Gastrocnemius medialis (tissue), 4 donors: ENCODE measurements at regions not wholly inside any gene's neighbourhood (a gene's known extent, or its start where the extent isn't known, plus 50 kb on each side); places are given as distances from the start of the nearest gene placed in this dataset.
A peak's percentile ranks its signal among the peaks of the same experiment; 100 is the strongest.

Experiments used
- ATAC-seq, 2 donors: fragments of 150-250 bp; one replicate each; pipeline ENCODE4 v1.9.1; 2016
- DNase-seq, 2 donors: peaks; one replicate each; pipeline ENCODE4 v3.0.0-alpha.2; 2019
- H3K27ac ChIP-seq, 4 donors: fragments of 200-600 bp; sonication (generic); 1 replicate in 1 of 4; 2 replicates in 3 of 4; pipeline ENCODE4 v1.5.1; 2016 to 2018; ENCODE audit warnings: mild to moderate bottlenecking in 2 of 4, moderate library complexity in 1 of 4
- H3K27me3 ChIP-seq, 3 donors: fragments of 200-600 bp; sonication (generic) in 2 of 3; 1 replicate in 1 of 3; 2 replicates in 2 of 3; pipeline versions ENCODE4 v1.5.1 to v1.6.0; 2016 to 2019; ENCODE audit warnings: mild to moderate bottlenecking in 1 of 3, moderate library complexity in 1 of 3
- H3K36me3 ChIP-seq, 2 donors: fragments of 200-600 bp; sonication (generic) in 1 of 2; one replicate each; pipeline ENCODE4 v1.5.1; 2017 to 2018
- H3K4me1 ChIP-seq, 2 donors: fragments of 200-600 bp; sonication (generic) in 1 of 2; one replicate each; pipeline ENCODE4 v1.5.1; 2016 to 2017; ENCODE audit warnings: mild to moderate bottlenecking in 2 of 2
- H3K4me3 ChIP-seq, 4 donors: fragments of 200-600 bp; sonication (generic) in 3 of 4; 1 replicate in 1 of 4; 2 replicates in 3 of 4; pipeline ENCODE4 v1.5.1; 2016 to 2019; ENCODE audit warnings: mild to moderate bottlenecking in 2 of 4
- H3K9me3 ChIP-seq, 3 donors: fragments of 200-600 bp; sonication (generic) in 2 of 3; 1 replicate in 1 of 3; 2 replicates in 2 of 3; pipeline ENCODE4 v1.5.1; 2016 to 2019
- POLR2A ChIP-seq, 2 donors: fragments of 450-650 bp; IDR thresholded peaks; one replicate each; pipeline ENCODE4 v1.6.1; 2017; ENCODE audit warnings: antibody characterized with exemption in 2 of 2, mild to moderate bottlenecking in 2 of 2, moderate library complexity in 2 of 2
- in situ Hi-C, 4 donors: fragments of 200-750 bp; cut with MboI; loops; one replicate each; pipeline versions ENCODE4 v1.15.0 to v1.8.0; 2017; ENCODE audit warnings: low sequenced_read_pairs in 4 of 4
- intact Hi-C: fragments of 100-400 bp; cut with DNase I; formaldehyde crosslinking; loops from one replicate; pipeline ENCODE4 v1.15.1; 2023; ENCODE audit warnings: low total_unique reads
- TF ChIP-seq, protein P1 (sequence below), 5 experiments: fragments of 450-650 bp in 3 of 5; fragments of 200-600 bp in 2 of 5; sonication (generic) in 2 of 5; IDR thresholded peaks in 4 of 5; conservative IDR thresholded peaks in 1 of 5; 1 replicate in 4 of 5; 2 replicates in 1 of 5; pipeline ENCODE4 v1.5.1; 2016 to 2019; ENCODE audit warnings: antibody characterized with exemption in 5 of 5, mild to moderate bottlenecking in 3 of 5, moderate library complexity in 3 of 5

DNA sequence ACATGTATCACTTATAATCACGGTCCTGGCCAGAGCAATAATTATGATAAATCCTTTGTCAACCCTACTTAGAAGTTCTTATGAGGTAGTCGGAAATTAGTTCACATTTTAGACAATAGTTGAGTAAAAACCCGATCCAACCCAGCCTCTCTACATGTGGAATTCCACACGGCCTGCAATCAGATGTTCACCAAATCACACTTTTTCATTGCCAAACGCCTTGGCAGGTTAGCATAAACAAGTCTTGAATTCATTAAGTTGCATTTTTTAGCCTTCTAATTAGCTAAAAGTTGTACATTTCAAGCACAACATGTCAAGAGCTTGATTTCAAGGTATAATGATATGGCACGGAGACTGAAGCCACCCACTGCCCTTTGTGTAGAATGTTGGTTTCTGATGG lies 65.3 kb downstream of the FOXL1 start:
- Histone ChIP-seq H3K4me1 (no peaks in the 10 kb centered on the region), H3K27ac (no peak overlapping the region), H3K36me3 (no peaks in the 10 kb centered on the region), H3K27me3 (no peaks in the 10 kb centered on the region), H3K9me3 (no peaks in the 10 kb centered on the region), H3K4me3 (no peak overlapping the region)
- intact Hi-C loops: no loop called here
- TF ChIP-seq POLR2A (IDR thresholded peaks at IDR 0.05): no peak
- TF ChIP-seq, protein P1, sequence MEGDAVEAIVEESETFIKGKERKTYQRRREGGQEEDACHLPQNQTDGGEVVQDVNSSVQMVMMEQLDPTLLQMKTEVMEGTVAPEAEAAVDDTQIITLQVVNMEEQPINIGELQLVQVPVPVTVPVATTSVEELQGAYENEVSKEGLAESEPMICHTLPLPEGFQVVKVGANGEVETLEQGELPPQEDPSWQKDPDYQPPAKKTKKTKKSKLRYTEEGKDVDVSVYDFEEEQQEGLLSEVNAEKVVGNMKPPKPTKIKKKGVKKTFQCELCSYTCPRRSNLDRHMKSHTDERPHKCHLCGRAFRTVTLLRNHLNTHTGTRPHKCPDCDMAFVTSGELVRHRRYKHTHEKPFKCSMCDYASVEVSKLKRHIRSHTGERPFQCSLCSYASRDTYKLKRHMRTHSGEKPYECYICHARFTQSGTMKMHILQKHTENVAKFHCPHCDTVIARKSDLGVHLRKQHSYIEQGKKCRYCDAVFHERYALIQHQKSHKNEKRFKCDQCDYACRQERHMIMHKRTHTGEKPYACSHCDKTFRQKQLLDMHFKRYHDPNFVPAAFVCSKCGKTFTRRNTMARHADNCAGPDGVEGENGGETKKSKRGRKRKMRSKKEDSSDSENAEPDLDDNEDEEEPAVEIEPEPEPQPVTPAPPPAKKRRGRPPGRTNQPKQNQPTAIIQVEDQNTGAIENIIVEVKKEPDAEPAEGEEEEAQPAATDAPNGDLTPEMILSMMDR (IDR thresholded peaks at IDR 0.05 in 4 of 5, conservative IDR thresholded peaks at IDR 0.05 in 1 of 5): no peak
- in situ Hi-C loops: no loop called here
- DNase-seq (no peak), ATAC-seq (no peak)

GRCh38 chr16:86647561-86647960 lies 69.2 kb downstream of the FOXL1 start:
- Histone ChIP-seq H3K36me3 (no peaks in the 10 kb centered on the region), H3K9me3 (no peaks in the 10 kb centered on the region), H3K27me3 (no peaks in the 10 kb centered on the region), H3K27ac (no peak overlapping the region), H3K4me3 (no peak overlapping the region), H3K4me1 (no peaks in the 10 kb centered on the region)
- ATAC-seq (no peak), DNase-seq (no peak)
- in situ Hi-C loops (no loop called here), intact Hi-C loops (no loop called here)
- no peak for TF ChIP-seq POLR2A (IDR thresholded peaks at IDR 0.05)
- TF ChIP-seq, protein P1 (IDR thresholded peaks at IDR 0.05 in 4 of 5, conservative IDR thresholded peaks at IDR 0.05 in 1 of 5): no peak

GRCh38 chr16:86649875-86650274 lies 71.5 kb downstream of the FOXL1 start:
- intact Hi-C loops (no loop called here), in situ Hi-C loops (no loop called here)
- Histone ChIP-seq H3K4me3 (no peak overlapping the region), H3K9me3 (no peaks in the 10 kb centered on the region), H3K27ac (no peak overlapping the region), H3K27me3 (no peaks in the 10 kb centered on the region), H3K4me1 (no peaks in the 10 kb centered on the region), H3K36me3 (no peaks in the 10 kb centered on the region)
- TF ChIP-seq POLR2A (IDR thresholded peaks at IDR 0.05): no peak
- TF ChIP-seq, protein P1 (IDR thresholded peaks at IDR 0.05 in 4 of 5, conservative IDR thresholded peaks at IDR 0.05 in 1 of 5): no peak
- DNase-seq (no peak), ATAC-seq (no peak)

- Histone ChIP-seq H3K36me3 (no peaks in the 10 kb centered on the region), H3K27ac (peak overlapping the region in 2 of 4 donors; percentile 54 to 58), H3K9me3 (no peaks in the 10 kb centered on the region), H3K27me3 (no peaks in the 10 kb centered on the region), H3K4me3 (no peak overlapping the region), H3K4me1 (no peaks in the 10 kb centered on the region)
- TF ChIP-seq POLR2A (IDR thresholded peaks at IDR 0.05): no peak
- TF ChIP-seq, protein P1 (IDR thresholded peaks at IDR 0.05 in 4 of 5, conservative IDR thresholded peaks at IDR 0.05 in 1 of 5): no peak
- intact Hi-C loops: no loop called here
- DNase-seq: no peak
- in situ Hi-C loops: no loop called here
- no peak for ATAC-seq
These were observed 72.8 kb downstream of the FOXL1 start for GRCh38 chr16:86651013-86651627.

- no peaks in the 10 kb centered on the region for H3K4me1 ChIP-seq
- no peak overlapping the region for H3K4me3 ChIP-seq
- H3K27me3 ChIP-seq: no peaks in the 10 kb centered on the region
- H3K27ac ChIP-seq: peak overlapping the region in 3 of 4 donors; percentile 15 to 58 (median 54)
- DNase-seq (no peak), ATAC-seq (no peak)
- no peaks in the 10 kb centered on the region for H3K9me3 ChIP-seq
- no peak for TF ChIP-seq POLR2A (IDR thresholded peaks at IDR 0.05)
- TF ChIP-seq, protein P1 (IDR thresholded peaks at IDR 0.05 in 4 of 5, conservative IDR thresholded peaks at IDR 0.05 in 1 of 5): no peak
- H3K36me3 ChIP-seq: no peaks in the 10 kb centered on the region
- in situ Hi-C loops (no loop called here), intact Hi-C loops (no loop called here)
These were observed 73.5 kb downstream of the FOXL1 start for GRCh38 chr16:86651823-86652222.
